ENCODE measurements at regions not wholly inside any gene's neighbourhood (a gene's known extent, or its start where the extent isn't known, plus 50 kb on each side); places are given as distances from the start of the nearest gene placed in this dataset.

- TF ChIP-seq, protein P1, sequence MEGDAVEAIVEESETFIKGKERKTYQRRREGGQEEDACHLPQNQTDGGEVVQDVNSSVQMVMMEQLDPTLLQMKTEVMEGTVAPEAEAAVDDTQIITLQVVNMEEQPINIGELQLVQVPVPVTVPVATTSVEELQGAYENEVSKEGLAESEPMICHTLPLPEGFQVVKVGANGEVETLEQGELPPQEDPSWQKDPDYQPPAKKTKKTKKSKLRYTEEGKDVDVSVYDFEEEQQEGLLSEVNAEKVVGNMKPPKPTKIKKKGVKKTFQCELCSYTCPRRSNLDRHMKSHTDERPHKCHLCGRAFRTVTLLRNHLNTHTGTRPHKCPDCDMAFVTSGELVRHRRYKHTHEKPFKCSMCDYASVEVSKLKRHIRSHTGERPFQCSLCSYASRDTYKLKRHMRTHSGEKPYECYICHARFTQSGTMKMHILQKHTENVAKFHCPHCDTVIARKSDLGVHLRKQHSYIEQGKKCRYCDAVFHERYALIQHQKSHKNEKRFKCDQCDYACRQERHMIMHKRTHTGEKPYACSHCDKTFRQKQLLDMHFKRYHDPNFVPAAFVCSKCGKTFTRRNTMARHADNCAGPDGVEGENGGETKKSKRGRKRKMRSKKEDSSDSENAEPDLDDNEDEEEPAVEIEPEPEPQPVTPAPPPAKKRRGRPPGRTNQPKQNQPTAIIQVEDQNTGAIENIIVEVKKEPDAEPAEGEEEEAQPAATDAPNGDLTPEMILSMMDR (IDR thresholded peaks at IDR 0.05): no peak
- no peak for DNase-seq (ENCODE audit: low spot score)
- ATAC-seq (ENCODE audit: low FRiP score): no peak
These were observed 203.2 kb downstream of the C1orf94 start for GRCh38 chr1:34379911-34380310.

DNA sequence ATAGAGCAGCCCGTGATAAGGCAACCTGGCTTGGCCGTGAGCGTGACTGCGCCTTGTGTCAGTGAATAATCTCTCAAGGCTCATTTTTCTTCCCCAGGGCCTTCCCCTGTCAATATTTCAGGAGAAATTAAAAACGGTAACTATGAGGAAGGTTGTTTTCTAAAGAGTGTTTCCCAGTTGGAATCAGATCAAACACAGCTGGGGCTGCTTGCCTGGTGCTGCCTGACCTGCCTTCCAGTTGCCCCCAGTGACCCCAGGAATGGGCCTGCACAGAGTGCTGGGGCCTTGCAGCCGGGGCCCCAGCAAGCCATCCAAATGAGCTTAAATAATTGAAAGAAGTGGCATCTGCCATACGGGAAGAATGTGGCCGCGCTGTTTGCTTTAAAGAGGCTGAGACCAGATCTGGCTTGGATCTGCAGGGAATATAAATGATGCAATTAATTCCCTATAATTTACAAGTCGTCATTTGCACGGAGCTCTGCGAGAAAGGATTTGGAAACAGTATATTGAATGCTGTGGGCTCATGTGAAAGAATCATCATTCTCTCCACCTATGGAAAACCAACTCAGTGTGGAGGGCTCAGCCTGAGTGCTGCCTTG, 203.9 kb downstream of the C1orf94 start:
- DNase-seq (ENCODE audit: low spot score) (no peak), ATAC-seq (ENCODE audit: low FRiP score) (no peak)
- TF ChIP-seq, protein P1 (IDR thresholded peaks at IDR 0.05): no peak

GRCh38 chr1:34389974-34390373, 213.3 kb downstream of the C1orf94 start:
- no peak for ATAC-seq (ENCODE audit: low FRiP score)
- no peak for DNase-seq (ENCODE audit: low spot score)
- TF ChIP-seq, protein P1 (IDR thresholded peaks at IDR 0.05): no peak

- no peak for ATAC-seq (ENCODE audit: low FRiP score)
- TF ChIP-seq, protein P1 (IDR thresholded peaks at IDR 0.05): no peak
These were observed 219.3 kb downstream of the C1orf94 start for GRCh38 chr1:34396042-34396441.

DNA sequence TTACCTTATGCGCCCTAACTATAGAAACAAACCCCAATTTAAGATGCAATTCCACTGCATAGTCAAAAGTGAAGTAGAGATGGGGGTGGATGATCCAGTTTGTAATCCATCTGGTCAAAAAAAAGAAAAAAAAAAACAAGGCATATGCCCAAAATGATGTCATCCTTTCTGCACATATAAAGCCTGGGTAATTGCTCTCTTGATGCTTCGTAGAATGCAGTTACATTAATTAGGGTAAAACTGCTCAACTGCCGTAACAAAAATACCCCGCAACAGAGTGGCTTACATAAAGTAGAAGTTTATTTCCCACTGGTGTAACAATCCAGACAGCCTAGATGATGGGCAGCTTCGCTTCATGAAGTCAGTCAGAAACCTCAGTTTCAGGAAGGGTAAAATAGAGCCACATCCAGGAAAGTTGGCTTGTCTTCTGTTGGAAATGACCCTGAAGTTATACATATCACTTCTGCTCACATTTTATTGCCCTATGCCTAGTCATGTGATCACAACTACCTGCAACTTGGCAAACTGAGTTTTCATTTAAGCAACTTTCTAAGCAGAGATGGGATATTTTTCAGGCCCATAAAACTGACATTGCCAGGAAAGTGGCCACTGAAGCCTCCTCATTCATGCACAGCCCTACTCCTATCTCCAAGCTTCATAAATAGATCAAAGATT, 221.7 kb downstream of the C1orf94 start:
- ATAC-seq (ENCODE audit: low FRiP score): no peak
- TF ChIP-seq, protein P1 (IDR thresholded peaks at IDR 0.05): no peak
- no peak for DNase-seq (ENCODE audit: low spot score)

More at GRCh38 chr1:34396042-34396441, 219.3 kb downstream of the C1orf94 start:
- no peak for DNase-seq (ENCODE audit: low spot score)

DNA sequence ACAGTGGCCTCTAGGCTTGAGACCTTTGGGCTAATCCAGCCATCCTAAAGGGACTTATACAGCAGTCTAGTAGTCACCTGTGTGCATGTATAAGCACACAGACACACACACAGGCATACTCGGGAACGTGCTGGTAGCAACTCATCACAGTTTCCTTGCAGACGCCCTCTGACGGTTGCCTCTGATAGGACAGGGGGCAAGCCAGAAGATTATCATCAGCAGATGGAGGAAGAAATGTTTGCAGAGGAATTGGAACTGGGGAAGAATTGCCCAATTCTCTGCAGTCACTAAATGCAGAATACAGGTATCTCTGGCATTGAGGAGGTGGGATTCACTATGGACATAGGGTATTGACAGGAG, 222.2 kb downstream of the C1orf94 start:
- ATAC-seq (ENCODE audit: low FRiP score) (no peak), DNase-seq (ENCODE audit: low spot score) (no peak)
- TF ChIP-seq, protein P1 (IDR thresholded peaks at IDR 0.05): no peak

GRCh38 chr1:34400675-34401074, 224.0 kb downstream of the C1orf94 start:
- DNase-seq (ENCODE audit: low spot score) (no peak), ATAC-seq (ENCODE audit: low FRiP score) (no peak)
- TF ChIP-seq, protein P1 (IDR thresholded peaks at IDR 0.05): no peak

All from omental fat pad (tissue), 3 donors.